ENCODE measurements at regions not wholly inside any gene's neighbourhood (a gene's known extent, or its start where the extent isn't known, plus 50 kb on each side); places are given as distances from the start of the nearest gene placed in this dataset.

GRCh38 chr11:116533186-116533825 lies 239.5 kb downstream of the BUD13 start:
- TF ChIP-seq, protein P1, sequence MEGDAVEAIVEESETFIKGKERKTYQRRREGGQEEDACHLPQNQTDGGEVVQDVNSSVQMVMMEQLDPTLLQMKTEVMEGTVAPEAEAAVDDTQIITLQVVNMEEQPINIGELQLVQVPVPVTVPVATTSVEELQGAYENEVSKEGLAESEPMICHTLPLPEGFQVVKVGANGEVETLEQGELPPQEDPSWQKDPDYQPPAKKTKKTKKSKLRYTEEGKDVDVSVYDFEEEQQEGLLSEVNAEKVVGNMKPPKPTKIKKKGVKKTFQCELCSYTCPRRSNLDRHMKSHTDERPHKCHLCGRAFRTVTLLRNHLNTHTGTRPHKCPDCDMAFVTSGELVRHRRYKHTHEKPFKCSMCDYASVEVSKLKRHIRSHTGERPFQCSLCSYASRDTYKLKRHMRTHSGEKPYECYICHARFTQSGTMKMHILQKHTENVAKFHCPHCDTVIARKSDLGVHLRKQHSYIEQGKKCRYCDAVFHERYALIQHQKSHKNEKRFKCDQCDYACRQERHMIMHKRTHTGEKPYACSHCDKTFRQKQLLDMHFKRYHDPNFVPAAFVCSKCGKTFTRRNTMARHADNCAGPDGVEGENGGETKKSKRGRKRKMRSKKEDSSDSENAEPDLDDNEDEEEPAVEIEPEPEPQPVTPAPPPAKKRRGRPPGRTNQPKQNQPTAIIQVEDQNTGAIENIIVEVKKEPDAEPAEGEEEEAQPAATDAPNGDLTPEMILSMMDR (IDR thresholded peaks at IDR 0.05; ENCODE audit: unreplicated experiment): no peak
- Mint-ChIP-seq H3K36me3 (ENCODE audit: insufficient read depth) (no peaks in the 10 kb centered on the region), H3K27ac (no peak overlapping the region), H3K9me3 (ENCODE audit: low read depth) (peaks cover 8% of the 10 kb centered on the region), H3K4me3 (ENCODE audit: low read depth) (no peak overlapping the region), H3K27me3 (peaks cover 74% of the 10 kb centered on the region), H3K4me1 (ENCODE audit: low read depth) (peaks cover 8% of the 10 kb centered on the region)
- no peak for DNase-seq (ENCODE audit: low spot score, unreplicated experiment)

- Mint-ChIP-seq H3K36me3 (ENCODE audit: insufficient read depth) (no peaks in the 10 kb centered on the region), H3K9me3 (ENCODE audit: low read depth) (peaks cover 8% of the 10 kb centered on the region), H3K4me1 (ENCODE audit: low read depth) (peaks cover 8% of the 10 kb centered on the region), H3K27me3 (peaks cover 69% of the 10 kb centered on the region), H3K4me3 (ENCODE audit: low read depth) (no peak overlapping the region), H3K27ac (no peak overlapping the region)
- TF ChIP-seq, protein P1 (IDR thresholded peaks at IDR 0.05; ENCODE audit: unreplicated experiment): no peak
- no peak for DNase-seq (ENCODE audit: low spot score, unreplicated experiment)
Measured at GRCh38 chr11:116532066-116532465, 240.7 kb downstream of the BUD13 start.

- TF ChIP-seq, protein P1 (IDR thresholded peaks at IDR 0.05; ENCODE audit: unreplicated experiment): no peak
- Mint-ChIP-seq H3K4me1 (ENCODE audit: low read depth) (peaks cover 8% of the 10 kb centered on the region), H3K36me3 (ENCODE audit: insufficient read depth) (no peaks in the 10 kb centered on the region), H3K9me3 (ENCODE audit: low read depth) (peaks cover 8% of the 10 kb centered on the region), H3K27me3 (peaks cover 65% of the 10 kb centered on the region), H3K4me3 (ENCODE audit: low read depth) (no peak overlapping the region), H3K27ac (no peak overlapping the region)
- no peak for DNase-seq (ENCODE audit: low spot score, unreplicated experiment)
Measured at GRCh38 chr11:116530705-116531104, 242.1 kb downstream of the BUD13 start.

- peaks cover 8% of the 10 kb centered on the region for H3K9me3 Mint-ChIP-seq (ENCODE audit: low read depth)
- H3K36me3 Mint-ChIP-seq (ENCODE audit: insufficient read depth): no peaks in the 10 kb centered on the region
- peaks cover 60% of the 10 kb centered on the region for H3K27me3 Mint-ChIP-seq
- TF ChIP-seq, protein P1 (IDR thresholded peaks at IDR 0.05; ENCODE audit: unreplicated experiment): no peak
- no peak overlapping the region for H3K4me3 Mint-ChIP-seq (ENCODE audit: low read depth)
- peaks cover 4% of the 10 kb centered on the region for H3K4me1 Mint-ChIP-seq (ENCODE audit: low read depth)
- DNase-seq (ENCODE audit: low spot score, unreplicated experiment): no peak
- H3K27ac Mint-ChIP-seq: no peak overlapping the region
Measured at GRCh38 chr11:116529271-116529670, 243.5 kb downstream of the BUD13 start.

- Mint-ChIP-seq H3K27me3 (peaks cover 45% of the 10 kb centered on the region), H3K9me3 (ENCODE audit: low read depth) (peaks cover 8% of the 10 kb centered on the region), H3K36me3 (ENCODE audit: insufficient read depth) (no peaks in the 10 kb centered on the region), H3K4me1 (ENCODE audit: low read depth) (no peaks in the 10 kb centered on the region), H3K4me3 (ENCODE audit: low read depth) (no peak overlapping the region), H3K27ac (no peak overlapping the region)
- no peak for DNase-seq (ENCODE audit: low spot score, unreplicated experiment)
- TF ChIP-seq, protein P1 (IDR thresholded peaks at IDR 0.05; ENCODE audit: unreplicated experiment): no peak
Measured at GRCh38 chr11:116527180-116527991, 245.4 kb downstream of the BUD13 start.

Measured in progenitor cell of endocrine pancreas (in vitro differentiated cells).